HCT116 (cell line): ENCODE measurements at regions not wholly inside any gene's neighbourhood (a gene's known extent, or its start where the extent isn't known, plus 50 kb on each side); places are given as distances from the start of the nearest gene placed in this dataset.

Experiments used
- ATF3 ChIP-seq: IDR thresholded peaks from 2 replicates; pipeline ENCODE4 v1.6.1; 2012
- CEBPB ChIP-seq: IDR thresholded peaks from 2 replicates; pipeline ENCODE4 v1.6.1; 2012; ENCODE audit warnings: low read depth
- CTCF ChIP-seq, 3 experiments: fragments of 200-600 bp in 1 of 3; sonication (generic) in 1 of 3; IDR thresholded peaks in 2 of 3; conservative IDR thresholded peaks in 1 of 3; 2 replicates each; pipeline ENCODE4 v1.5.1; 2012 to 2017; ENCODE audit warnings: low read depth in 2 of 3, low read length in 2 of 3, antibody characterized with exemption in 1 of 3, borderline replicate concordance in 1 of 3, control low read depth in 1 of 3, mild to moderate bottlenecking in 1 of 3, mixed read lengths in 1 of 3, mixed run types in 1 of 3, moderate library complexity in 1 of 3; ENCODE audit not compliant: insufficient read depth in 1 of 3
- EZH2 ChIP-seq: fragments of 200-600 bp; sonication (generic); IDR thresholded peaks from 2 replicates; pipeline ENCODE4 v1.6.1; 2017; ENCODE audit warnings: antibody characterized with exemption, mixed run types
- EZH2phosphoT487 ChIP-seq: fragments of 200-600 bp; IDR thresholded peaks from 2 replicates; pipeline ENCODE4 v1.6.1; 2018; ENCODE audit warnings: antibody characterized with exemption, borderline replicate concordance
- JUND ChIP-seq: IDR thresholded peaks from 2 replicates; pipeline ENCODE4 v1.6.1; 2012
- MAX ChIP-seq: IDR thresholded peaks from 2 replicates; pipeline ENCODE4 v1.6.1; 2012
- POLR2A ChIP-seq: IDR thresholded peaks from 2 replicates; pipeline ENCODE4 v1.7.0; 2011; ENCODE audit warnings: borderline replicate concordance; ENCODE audit not compliant: insufficient read depth, insufficient read length; ENCODE audit errors: extremely low read depth
- RAD21 ChIP-seq: IDR thresholded peaks from 2 replicates; pipeline ENCODE4 v1.6.1; 2012; ENCODE audit warnings: low read depth, mild to moderate bottlenecking
- REST ChIP-seq: IDR thresholded peaks from 2 replicates; pipeline ENCODE4 v1.6.1; 2012; ENCODE audit warnings: low read depth

- TF ChIP-seq MAX (no peak), REST (no peak), RAD21 (no peak), JUND (no peak), CTCF (IDR thresholded peaks at IDR 0.05 in 2 of 3, conservative IDR thresholded peaks at IDR 0.05 in 1 of 3; ENCODE audit: borderline replicate concordance in 1 of 3, insufficient read depth in 1 of 3, low read depth in 2 of 3, low read length in 2 of 3) (no peak), CEBPB (no peak), ATF3 (no peak), EZH2 (no peak), EZH2phosphoT487 (no peak), POLR2A (no peak)
These were observed 95.2 kb upstream of the PTER start for GRCh38 chr10:16341637-16342036.
